ENCODE measurements at regions not wholly inside any gene's neighbourhood (a gene's known extent, or its start where the extent isn't known, plus 50 kb on each side); places are given as distances from the start of the nearest gene placed in this dataset.
A peak's percentile ranks its signal among the peaks of the same experiment; 100 is the strongest.

DNA sequence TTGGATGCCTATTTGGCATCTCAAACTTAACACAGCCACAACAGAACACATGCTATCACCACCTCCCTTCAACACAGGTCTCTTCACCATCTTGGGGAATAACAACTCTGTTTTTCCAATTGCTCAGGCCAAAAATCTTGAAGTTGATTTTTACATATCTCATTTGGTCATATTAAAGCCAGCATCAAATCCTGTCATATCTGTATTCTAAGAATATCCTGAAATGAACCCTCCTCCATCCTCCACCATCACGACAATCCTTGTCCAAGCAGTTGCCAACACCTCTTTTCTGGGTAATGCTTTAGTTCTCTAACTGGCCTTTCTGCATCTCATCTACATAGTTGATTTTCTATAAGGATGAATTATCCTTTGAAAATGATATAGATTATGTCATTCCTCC is 168.7 kb downstream of the GPR37 start:
- H3K9me3 Mint-ChIP-seq: no peaks in the 10 kb centered on the region
- no peaks in the 10 kb centered on the region for H3K27me3 Mint-ChIP-seq (ENCODE audit: low read depth)
- TF ChIP-seq, protein P1, sequence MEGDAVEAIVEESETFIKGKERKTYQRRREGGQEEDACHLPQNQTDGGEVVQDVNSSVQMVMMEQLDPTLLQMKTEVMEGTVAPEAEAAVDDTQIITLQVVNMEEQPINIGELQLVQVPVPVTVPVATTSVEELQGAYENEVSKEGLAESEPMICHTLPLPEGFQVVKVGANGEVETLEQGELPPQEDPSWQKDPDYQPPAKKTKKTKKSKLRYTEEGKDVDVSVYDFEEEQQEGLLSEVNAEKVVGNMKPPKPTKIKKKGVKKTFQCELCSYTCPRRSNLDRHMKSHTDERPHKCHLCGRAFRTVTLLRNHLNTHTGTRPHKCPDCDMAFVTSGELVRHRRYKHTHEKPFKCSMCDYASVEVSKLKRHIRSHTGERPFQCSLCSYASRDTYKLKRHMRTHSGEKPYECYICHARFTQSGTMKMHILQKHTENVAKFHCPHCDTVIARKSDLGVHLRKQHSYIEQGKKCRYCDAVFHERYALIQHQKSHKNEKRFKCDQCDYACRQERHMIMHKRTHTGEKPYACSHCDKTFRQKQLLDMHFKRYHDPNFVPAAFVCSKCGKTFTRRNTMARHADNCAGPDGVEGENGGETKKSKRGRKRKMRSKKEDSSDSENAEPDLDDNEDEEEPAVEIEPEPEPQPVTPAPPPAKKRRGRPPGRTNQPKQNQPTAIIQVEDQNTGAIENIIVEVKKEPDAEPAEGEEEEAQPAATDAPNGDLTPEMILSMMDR (IDR thresholded peaks at IDR 0.05; ENCODE audit: unreplicated experiment in 3 of 3): no peak
- H3K27ac Mint-ChIP-seq: no peak overlapping the region
- no peak overlapping the region for H3K4me3 Mint-ChIP-seq
- H3K36me3 Mint-ChIP-seq (ENCODE audit: low read depth): no peaks in the 10 kb centered on the region
- H3K4me1 Mint-ChIP-seq: no peaks in the 10 kb centered on the region

DNA sequence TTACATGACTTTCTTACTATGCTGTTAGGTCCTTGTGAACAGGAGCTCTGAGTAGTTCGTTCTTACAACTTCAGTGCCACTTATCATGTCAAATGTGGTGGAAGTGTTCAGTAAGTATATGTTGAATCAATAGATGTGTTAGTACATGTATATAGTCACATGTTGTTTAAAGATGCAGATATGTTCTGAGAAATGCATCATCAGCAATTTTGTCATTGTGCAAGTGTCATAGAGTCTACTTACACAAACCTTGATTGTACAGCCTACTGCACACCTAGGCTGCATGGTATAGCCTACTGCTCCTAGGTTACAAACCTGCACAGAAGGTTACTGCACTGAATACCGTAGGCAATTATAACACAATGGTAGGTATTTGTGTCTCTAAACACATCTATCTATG is 174.8 kb downstream of the GPR37 start:
- Mint-ChIP-seq H3K4me3 (no peak overlapping the region), H3K36me3 (ENCODE audit: low read depth) (no peaks in the 10 kb centered on the region), H3K9me3 (no peaks in the 10 kb centered on the region), H3K27me3 (ENCODE audit: low read depth) (no peaks in the 10 kb centered on the region), H3K4me1 (no peaks in the 10 kb centered on the region), H3K27ac (no peak overlapping the region)
- TF ChIP-seq, protein P1 (IDR thresholded peaks at IDR 0.05; ENCODE audit: unreplicated experiment in 3 of 3): no peak

DNA sequence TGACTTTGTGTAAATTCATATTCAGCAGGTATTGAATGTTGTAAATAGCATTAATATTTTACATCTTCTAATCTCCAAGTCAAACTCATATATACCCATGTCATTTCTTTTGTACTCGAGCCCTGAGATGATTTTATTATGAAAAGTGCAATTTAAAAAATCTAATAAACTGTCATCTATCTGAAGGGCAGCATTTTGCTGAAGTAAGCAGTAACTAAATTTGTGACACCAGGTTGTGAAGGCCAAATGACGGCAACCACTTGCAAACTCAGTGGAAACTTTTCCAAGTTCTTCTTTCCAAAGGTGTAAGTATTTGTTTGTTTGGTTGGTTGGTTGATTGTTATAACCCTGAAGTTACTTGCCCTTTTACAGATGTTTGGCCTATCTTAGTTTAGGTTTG is 188.3 kb downstream of the GPR37 start:
- H3K9me3 Mint-ChIP-seq: no peaks in the 10 kb centered on the region
- no peak overlapping the region for H3K27ac Mint-ChIP-seq
- no peaks in the 10 kb centered on the region for H3K36me3 Mint-ChIP-seq (ENCODE audit: low read depth)
- TF ChIP-seq, protein P1 (IDR thresholded peaks at IDR 0.05; ENCODE audit: unreplicated experiment in 3 of 3): no peak
- no peak overlapping the region for H3K4me3 Mint-ChIP-seq
- no peaks in the 10 kb centered on the region for H3K4me1 Mint-ChIP-seq
- no peaks in the 10 kb centered on the region for H3K27me3 Mint-ChIP-seq (ENCODE audit: low read depth)

DNA sequence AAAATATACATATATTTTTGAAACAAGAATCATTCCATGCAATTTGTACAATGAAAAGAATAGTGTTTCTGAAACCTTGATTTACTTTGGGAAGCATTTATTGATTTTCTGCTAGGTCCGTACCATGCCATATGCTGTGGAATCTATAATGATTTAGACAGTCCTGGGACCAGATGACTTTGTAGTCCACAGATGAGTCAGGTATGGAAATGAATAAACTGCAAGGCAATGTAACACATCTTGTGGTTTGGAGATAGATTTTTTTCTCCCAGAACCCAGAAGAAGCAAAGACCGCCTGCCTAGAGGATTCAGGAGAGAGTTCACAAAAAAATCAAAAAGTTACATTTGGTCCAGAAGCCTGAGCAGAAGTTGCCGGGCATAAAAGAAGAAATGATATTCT is 190.4 kb downstream of the GPR37 start:
- TF ChIP-seq, protein P1 (IDR thresholded peaks at IDR 0.05; ENCODE audit: unreplicated experiment in 3 of 3): no peak
- H3K27ac Mint-ChIP-seq: no peak overlapping the region
- no peaks in the 10 kb centered on the region for H3K27me3 Mint-ChIP-seq (ENCODE audit: low read depth)
- no peaks in the 10 kb centered on the region for H3K9me3 Mint-ChIP-seq
- no peaks in the 10 kb centered on the region for H3K4me1 Mint-ChIP-seq
- no peak overlapping the region for H3K4me3 Mint-ChIP-seq
- no peaks in the 10 kb centered on the region for H3K36me3 Mint-ChIP-seq (ENCODE audit: low read depth)

DNA sequence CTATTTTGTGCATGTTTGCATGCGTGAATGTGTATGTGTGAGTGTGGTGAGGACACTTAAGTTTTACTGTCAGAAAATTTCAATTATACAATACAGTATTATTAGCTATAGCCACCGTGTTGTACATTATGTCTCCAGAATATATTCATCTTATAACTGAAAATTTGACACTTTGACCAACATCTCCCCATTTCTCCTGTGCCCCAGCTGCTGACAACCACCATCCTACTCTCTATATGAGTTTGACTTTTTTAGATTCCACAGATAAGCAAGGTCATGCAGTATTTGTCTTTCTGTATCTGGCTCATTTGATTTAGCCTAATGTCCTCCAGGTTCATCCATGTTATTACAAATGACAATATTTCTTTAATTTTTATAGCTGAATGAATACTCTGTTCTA is 195.0 kb downstream of the GPR37 start:
- Mint-ChIP-seq H3K4me3 (no peak overlapping the region), H3K9me3 (no peaks in the 10 kb centered on the region), H3K27me3 (ENCODE audit: low read depth) (no peaks in the 10 kb centered on the region), H3K4me1 (no peaks in the 10 kb centered on the region), H3K36me3 (ENCODE audit: low read depth) (no peaks in the 10 kb centered on the region), H3K27ac (no peak overlapping the region)
- TF ChIP-seq, protein P1 (IDR thresholded peaks at IDR 0.05; ENCODE audit: unreplicated experiment in 3 of 3): no peak

DNA sequence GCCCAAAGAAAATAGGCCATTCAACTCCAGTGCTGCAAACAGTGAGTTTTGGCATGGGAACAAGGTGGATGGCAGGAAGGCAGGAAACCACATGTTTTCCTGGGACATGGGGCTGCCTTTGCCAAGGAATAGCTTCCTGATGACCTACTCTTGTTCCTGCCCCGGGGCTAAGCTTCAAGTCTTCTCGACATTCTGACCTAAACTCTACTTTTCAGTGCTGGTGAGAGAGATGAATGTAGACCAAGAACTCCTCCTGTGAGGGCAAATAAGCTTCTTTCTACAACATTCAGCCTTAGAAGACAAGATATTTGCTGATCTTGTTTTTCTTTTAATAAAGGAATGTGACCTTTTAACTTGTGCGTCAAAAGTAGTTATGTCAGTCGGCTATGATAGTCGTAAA is 199.0 kb downstream of the GPR37 start:
- Mint-ChIP-seq H3K36me3 (ENCODE audit: low read depth) (no peaks in the 10 kb centered on the region), H3K9me3 (no peaks in the 10 kb centered on the region), H3K27ac (peak overlapping the region in 1 of 3 experiments; percentile 57), H3K4me3 (no peak overlapping the region), H3K4me1 (no peaks in the 10 kb centered on the region), H3K27me3 (ENCODE audit: low read depth) (no peaks in the 10 kb centered on the region)
- TF ChIP-seq, protein P1 (IDR thresholded peaks at IDR 0.05; ENCODE audit: unreplicated experiment in 3 of 3): no peak
